Astrocyte (in vitro differentiated cells and primary cell): ENCODE measurements at regions not wholly inside any gene's neighbourhood (a gene's known extent, or its start where the extent isn't known, plus 50 kb on each side); places are given as distances from the start of the nearest gene placed in this dataset.

Experiments
- DNase-seq: peaks from one replicate; pipeline ENCODE4 v3.0.0-alpha.2; 2010; ENCODE audit warnings: low read depth
- FAIRE-seq: peaks from 2 replicates; lab custom pipeline; 2011; peaks lifted over from hg19 to GRCh38; lab: Jason Lieb, UNC
- H2AFZ ChIP-seq: 2 replicates; pipeline ENCODE4 v1.6.0; 2012; ENCODE audit warnings: low read depth, low read length, inconsistent platforms
- H3K27ac ChIP-seq: 2 replicates; pipeline ENCODE4 v1.5.1; 2011; ENCODE audit warnings: low read depth, low read length, inconsistent platforms
- H3K27me3 ChIP-seq: 2 replicates; pipeline ENCODE4 v1.6.0; 2011; ENCODE audit warnings: low read length, inconsistent platforms; ENCODE audit not compliant: insufficient read depth
- H3K36me3 ChIP-seq: 2 replicates; pipeline ENCODE4 v1.5.1; 2011; ENCODE audit warnings: low read length, inconsistent platforms; ENCODE audit not compliant: insufficient read depth
- H3K4me1 ChIP-seq: 2 replicates; pipeline ENCODE4 v1.5.1; 2011; ENCODE audit warnings: low read length, inconsistent platforms; ENCODE audit not compliant: insufficient read depth
- H3K4me2 ChIP-seq: 2 replicates; pipeline ENCODE4 v1.6.0; 2012; ENCODE audit warnings: low read length, inconsistent platforms
- H3K4me3 ChIP-seq: 2 replicates; pipeline ENCODE4 v1.5.1; 2011; ENCODE audit warnings: low read depth, mild to moderate bottlenecking, low read length, inconsistent platforms; ENCODE audit not compliant: insufficient read depth
- H3K79me2 ChIP-seq: 2 replicates; pipeline ENCODE4 v1.6.0; 2012; ENCODE audit warnings: mild to moderate bottlenecking, low read length, inconsistent platforms; ENCODE audit not compliant: insufficient read depth
- H3K9ac ChIP-seq: 2 replicates; pipeline ENCODE4 v1.6.0; 2012; ENCODE audit warnings: mild to moderate bottlenecking, low read length, inconsistent platforms
- H3K9me3 ChIP-seq: 2 replicates; pipeline ENCODE4 v1.5.1; 2012; ENCODE audit warnings: low read depth, mild to moderate bottlenecking, low read length, inconsistent platforms; ENCODE audit not compliant: insufficient read depth
- H4K20me1 ChIP-seq: 2 replicates; pipeline ENCODE4 v1.6.0; 2012; ENCODE audit warnings: low read length, inconsistent platforms; ENCODE audit not compliant: insufficient read depth
- H3K27ac Mint-ChIP-seq: one replicate; pipeline ENCODE4 v1.8.0; 2021; ENCODE audit warnings: mild to moderate bottlenecking, mixed read lengths; ENCODE audit not compliant: unreplicated experiment
- H3K27me3 Mint-ChIP-seq: one replicate; pipeline ENCODE4 v1.8.0; 2021; ENCODE audit warnings: low read depth, mixed read lengths; ENCODE audit not compliant: unreplicated experiment
- H3K36me3 Mint-ChIP-seq: one replicate; pipeline ENCODE4 v1.8.0; 2021; ENCODE audit warnings: low read depth, mixed read lengths; ENCODE audit not compliant: unreplicated experiment
- H3K4me1 Mint-ChIP-seq: one replicate; pipeline ENCODE4 v1.8.0; 2021; ENCODE audit warnings: low read depth, mixed read lengths; ENCODE audit not compliant: unreplicated experiment
- H3K4me3 Mint-ChIP-seq: one replicate; pipeline ENCODE4 v1.8.0; 2021; ENCODE audit warnings: mild to moderate bottlenecking, moderate library complexity, mixed read lengths; ENCODE audit not compliant: unreplicated experiment
- H3K9me3 Mint-ChIP-seq: one replicate; pipeline ENCODE4 v1.8.0; 2021; ENCODE audit warnings: mild to moderate bottlenecking, mixed read lengths; ENCODE audit not compliant: unreplicated experiment
- CTCF ChIP-seq: IDR thresholded peaks from 2 replicates; pipeline ENCODE4 v1.5.1; 2011; ENCODE audit warnings: low read depth, mild to moderate bottlenecking, inconsistent platforms, low read length, moderate library complexity; ENCODE audit not compliant: insufficient read depth
- EZH2 ChIP-seq: IDR thresholded peaks from 2 replicates; pipeline ENCODE4 v1.6.1; 2012; ENCODE audit warnings: mild to moderate bottlenecking, low read length, inconsistent platforms; ENCODE audit not compliant: insufficient read depth

- Mint-ChIP-seq H3K9me3 (no peaks in the 10 kb centered on the region), H3K4me3 (no peak overlapping the region), H3K27ac (peak overlapping the region; percentile 94), H3K4me1 (peaks cover 16% of the 10 kb centered on the region), H3K36me3 (no peaks in the 10 kb centered on the region), H3K27me3 (no peaks in the 10 kb centered on the region)
- peak overlapping the region; percentile 54 for H3K9ac ChIP-seq
- H3K36me3 ChIP-seq: no peaks in the 10 kb centered on the region
- DNase-seq (peak; percentile 53), FAIRE-seq (peak; percentile 78)
- H3K4me3 ChIP-seq: peak overlapping the region; percentile 21
- no peaks in the 10 kb centered on the region for H3K79me2 ChIP-seq
- peak overlapping the region; percentile 72 for H3K4me2 ChIP-seq
- H3K4me1 ChIP-seq: peaks cover 7% of the 10 kb centered on the region
- H3K27me3 ChIP-seq: no peaks in the 10 kb centered on the region
- H3K9me3 ChIP-seq: no peaks in the 10 kb centered on the region
- peak overlapping the region; percentile 65 for H2AFZ ChIP-seq
- peak overlapping the region; percentile 74 for H3K27ac ChIP-seq
- TF ChIP-seq CTCF (no peak), EZH2 (no peak)
- no peaks in the 10 kb centered on the region for H4K20me1 ChIP-seq
Measured at GRCh38 chr4:143286701-143287571, 49.7 kb upstream of the GAB1 start.
